Endodermal cell (in vitro differentiated cells): ENCODE measurements at regions not wholly inside any gene's neighbourhood (a gene's known extent, or its start where the extent isn't known, plus 50 kb on each side); places are given as distances from the start of the nearest gene placed in this dataset.

ENCODE experiments used
- DNase-seq: peaks from one replicate; pipeline ENCODE4 v3.0.0-alpha.2; 2017
- H3K27ac ChIP-seq: 2 replicates; pipeline ENCODE4 v1.5.1; 2013; ENCODE audit warnings: mild to moderate bottlenecking, low read depth, low read length, moderate library complexity
- H3K27me3 ChIP-seq: 2 replicates; pipeline ENCODE4 v1.6.1; 2013; ENCODE audit warnings: mild to moderate bottlenecking, low read length, moderate library complexity; ENCODE audit not compliant: insufficient read depth, control insufficient read depth, poor library complexity, severe bottlenecking
- H3K36me3 ChIP-seq: 2 replicates; pipeline ENCODE4 v1.7.0; 2013; ENCODE audit warnings: mild to moderate bottlenecking, low read length, moderate library complexity; ENCODE audit not compliant: control insufficient read depth, insufficient read depth
- H3K4me1 ChIP-seq: one replicate; pipeline ENCODE4 v1.7.0; 2013; ENCODE audit warnings: low read length; ENCODE audit not compliant: control insufficient read depth, insufficient read depth
- H3K4me3 ChIP-seq: 2 replicates; pipeline ENCODE4 v1.5.1; 2013; ENCODE audit warnings: mild to moderate bottlenecking, low read length, moderate library complexity
- H3K9ac ChIP-seq: 2 replicates; pipeline ENCODE4 v1.6.1; 2013; ENCODE audit warnings: mild to moderate bottlenecking, low read length, moderate library complexity; ENCODE audit not compliant: poor library complexity, severe bottlenecking; ENCODE audit errors: extremely low read depth
- H3K9me3 ChIP-seq: 2 replicates; pipeline ENCODE4 v1.6.1; 2013; ENCODE audit warnings: mild to moderate bottlenecking, low read length, moderate library complexity; ENCODE audit not compliant: control insufficient read depth
- H3K27ac Mint-ChIP-seq: 2 replicates; pipeline ENCODE4 v1.8.0; 2020; ENCODE audit warnings: mixed read lengths
- H3K27me3 Mint-ChIP-seq: 2 replicates; pipeline ENCODE4 v1.8.0; 2021; ENCODE audit warnings: mild to moderate bottlenecking, mixed read lengths; ENCODE audit not compliant: insufficient read depth
- H3K36me3 Mint-ChIP-seq: 2 replicates; pipeline ENCODE4 v1.8.0; 2020; ENCODE audit warnings: low read depth, mixed read lengths
- H3K4me1 Mint-ChIP-seq: 2 replicates; pipeline ENCODE4 v1.8.0; 2020; ENCODE audit warnings: mixed read lengths
- H3K4me3 Mint-ChIP-seq: 2 replicates; pipeline ENCODE4 v1.8.0; 2020; ENCODE audit warnings: mild to moderate bottlenecking, moderate library complexity, mixed read lengths
- H3K9me3 Mint-ChIP-seq: 2 replicates; pipeline ENCODE4 v1.8.0; 2020; ENCODE audit warnings: mild to moderate bottlenecking, mixed read lengths
- CTCF ChIP-seq: fragments of 200-600 bp; sonication (generic); conservative IDR thresholded peaks from 2 replicates; pipeline ENCODE4 v1.5.0; 2021; ENCODE audit warnings: antibody characterized with exemption, mild to moderate bottlenecking
- WGBS, 2 experiments: methylation state at CpG; one replicate each; pipeline versions ENCODE4 v1.1.5 to v1.1.7; 2013; ENCODE audit warnings: missing lambda C conversion rate in 2 of 2, mixed read lengths in 1 of 2; ENCODE audit not compliant: insufficient coverage in 1 of 2, insufficient read length in 1 of 2; 5-methylcytosine and 5-hydroxymethylcytosine counted together

- no peaks in the 10 kb centered on the region for H3K36me3 Mint-ChIP-seq
- H3K27me3 Mint-ChIP-seq, result peaks cover 2% of the 10 kb centered on the region
- H3K4me1 Mint-ChIP-seq, result no peaks in the 10 kb centered on the region
- H3K27ac ChIP-seq, result no peak overlapping the region
- no peak overlapping the region for H3K27ac Mint-ChIP-seq
- no peaks in the 10 kb centered on the region for H3K36me3 ChIP-seq
- no peak overlapping the region for H3K4me3 Mint-ChIP-seq
- peaks cover 3% of the 10 kb centered on the region for H3K9me3 Mint-ChIP-seq
- 72 to 88% methylated on average over 5 to 6 of the region's 6 CpGs for WGBS, 2 experiments
- DNase-seq, result no peak
- H3K4me3 ChIP-seq, result no peak overlapping the region
- no peaks in the 10 kb centered on the region for H3K4me1 ChIP-seq
- TF ChIP-seq CTCF, result no peak
- H3K9me3 ChIP-seq, result no peaks in the 10 kb centered on the region
- H3K9ac ChIP-seq, result no peak overlapping the region
- H3K27me3 ChIP-seq, result no peaks in the 10 kb centered on the region
Measured at GRCh38 chr2:239651859-239652258, 251.0 kb upstream of the HDAC4 start.

GRCh38 chr2:239650674-239651073 lies 249.9 kb upstream of the HDAC4 start:
- Histone ChIP-seq H3K27ac (no peak overlapping the region), H3K9me3 (no peaks in the 10 kb centered on the region), H3K9ac (no peak overlapping the region), H3K36me3 (no peaks in the 10 kb centered on the region), H3K27me3 (no peaks in the 10 kb centered on the region), H3K4me3 (no peak overlapping the region), H3K4me1 (no peaks in the 10 kb centered on the region)
- Mint-ChIP-seq H3K27me3 (peaks cover 2% of the 10 kb centered on the region), H3K4me3 (no peak overlapping the region), H3K27ac (no peak overlapping the region), H3K36me3 (no peaks in the 10 kb centered on the region), H3K9me3 (peaks cover 6% of the 10 kb centered on the region), H3K4me1 (no peaks in the 10 kb centered on the region)
- no peak for TF ChIP-seq CTCF
- 86 to 100% methylated on average over 1 to 3 of the region's 3 CpGs for WGBS, 2 experiments
- DNase-seq, result no peak

DNA sequence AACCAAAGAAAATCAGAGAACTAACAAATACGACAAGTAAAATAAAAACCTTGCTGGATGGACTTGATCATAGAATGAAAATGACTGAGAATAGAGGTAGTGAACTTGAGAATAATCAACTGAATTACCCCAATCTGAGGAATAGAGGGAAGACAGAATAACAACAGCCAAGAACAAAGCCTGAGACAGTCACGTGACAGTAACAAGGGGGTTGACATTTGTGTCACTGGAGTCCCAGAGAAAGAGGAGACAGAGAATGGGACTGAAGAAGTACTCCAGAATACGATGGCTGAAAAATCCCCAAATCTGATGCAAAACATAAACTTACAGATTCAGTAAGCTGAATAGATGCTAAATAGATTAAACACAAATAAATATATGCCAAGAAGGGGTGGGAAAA lies 248.5 kb upstream of the HDAC4 start:
- Mint-ChIP-seq H3K27me3 (peaks cover 2% of the 10 kb centered on the region), H3K9me3 (peaks cover 9% of the 10 kb centered on the region), H3K36me3 (no peaks in the 10 kb centered on the region), H3K27ac (no peak overlapping the region), H3K4me1 (no peaks in the 10 kb centered on the region), H3K4me3 (no peak overlapping the region)
- no peaks in the 10 kb centered on the region for H3K36me3 ChIP-seq
- no peak overlapping the region for H3K9ac ChIP-seq
- H3K4me1 ChIP-seq, result no peaks in the 10 kb centered on the region
- 93 to 96% methylated on average over 2 to 3 of the region's 3 CpGs for WGBS, 2 experiments
- no peak for TF ChIP-seq CTCF
- no peak for DNase-seq
- no peak overlapping the region for H3K4me3 ChIP-seq
- H3K9me3 ChIP-seq, result no peaks in the 10 kb centered on the region
- H3K27ac ChIP-seq, result no peak overlapping the region
- no peaks in the 10 kb centered on the region for H3K27me3 ChIP-seq
